Caco-2 (cell line): ENCODE measurements at regions not wholly inside any gene's neighbourhood (a gene's known extent, or its start where the extent isn't known, plus 50 kb on each side); places are given as distances from the start of the nearest gene placed in this dataset.

ENCODE experiments used
- BruUV-seq: library from RNA; stranded (reverse); fragments of 400-500 nt; replicated peaks from 2 replicates; lab custom pipeline; 2021; lab: Mats Ljungman, UMichigan
- CTCF ChIA-PET: fragments of 300-600 bp; sonication (Branson Sonifier 250); formaldehyde crosslinking; loops from one replicate; lab custom pipeline; 2022; ENCODE audit warnings: antibody characterized with exemption; lab: Charles Lee
- POLR2A ChIA-PET: fragments of 300-600 bp; sonication (Branson Sonifier 250); formaldehyde crosslinking; loops from one replicate; lab custom pipeline; 2022; ENCODE audit warnings: antibody characterized with exemption; lab: Charles Lee
- DNase-seq, 2 experiments: peaks; one replicate each; pipeline versions ENCODE4 v3.0.0 to v3.0.0-alpha.2; 2020 to 2022
- H3K27me3 ChIP-seq: replicated peaks from 2 replicates; pipeline ENCODE4 v1.6.0; 2011; ENCODE audit warnings: low read length; ENCODE audit not compliant: control insufficient read depth, insufficient read depth
- H3K36me3 ChIP-seq: 2 replicates; pipeline ENCODE4 v1.5.1; 2011; ENCODE audit warnings: low read length; ENCODE audit not compliant: control insufficient read depth, insufficient read depth
- H3K4me1 ChIP-seq: fragments of 250-450 bp; sonication (Bioruptor Pico); 2 replicates; pipeline ENCODE4 v1.5.1; 2020; ENCODE audit warnings: mild to moderate bottlenecking
- H3K4me3 ChIP-seq: 2 replicates; pipeline ENCODE4 v1.5.1; 2011; ENCODE audit warnings: low read depth, mild to moderate bottlenecking, control low read depth, low read length
- H3K9me3 ChIP-seq: fragments of 250-450 bp; sonication (Bioruptor Pico); 2 replicates; pipeline ENCODE4 v1.5.1; 2020; ENCODE audit warnings: mild to moderate bottlenecking, moderate library complexity
- H3K27ac Mint-ChIP-seq: one replicate; pipeline ENCODE4 v1.8.0; 2022; ENCODE audit warnings: mixed read lengths; ENCODE audit not compliant: unreplicated experiment
- H3K27me3 Mint-ChIP-seq: one replicate; pipeline ENCODE4 v1.8.0; 2022; ENCODE audit warnings: mixed read lengths; ENCODE audit not compliant: insufficient read depth, unreplicated experiment
- H3K36me3 Mint-ChIP-seq: one replicate; pipeline ENCODE4 v1.8.0; 2022; ENCODE audit warnings: mild to moderate bottlenecking, mixed read lengths; ENCODE audit not compliant: insufficient read depth, unreplicated experiment
- H3K4me1 Mint-ChIP-seq: one replicate; pipeline ENCODE4 v1.8.0; 2022; ENCODE audit warnings: low read depth, mixed read lengths; ENCODE audit not compliant: unreplicated experiment
- H3K4me3 Mint-ChIP-seq: one replicate; pipeline ENCODE4 v1.8.0; 2022; ENCODE audit warnings: mild to moderate bottlenecking, moderate library complexity, mixed read lengths; ENCODE audit not compliant: unreplicated experiment
- H3K9me3 Mint-ChIP-seq: one replicate; pipeline ENCODE4 v1.8.0; 2022; ENCODE audit warnings: mixed read lengths; ENCODE audit not compliant: unreplicated experiment
- intact Hi-C: fragments of 100-400 bp; cut with micrococcal nuclease; formaldehyde crosslinking; loops from one replicate; pipeline ENCODE4 v1.10.0; 2022; ENCODE audit not compliant: unreplicated experiment
- TF ChIP-seq, protein P1 (sequence below), 2 experiments: fragments of 200-600 bp in 1 of 2; IDR thresholded peaks; 1 replicate in 1 of 2; 2 replicates in 1 of 2; pipeline versions ENCODE4 v1.5.1 to v1.8.0; 2011 to 2022; ENCODE audit warnings: antibody characterized with exemption in 1 of 2, control low read depth in 1 of 2, inconsistent platforms in 1 of 2, low read depth in 1 of 2, low read length in 1 of 2, mild to moderate bottlenecking in 1 of 2, moderate library complexity in 1 of 2; ENCODE audit not compliant: insufficient read depth in 1 of 2, severe bottlenecking in 1 of 2, unreplicated experiment in 1 of 2

DNA sequence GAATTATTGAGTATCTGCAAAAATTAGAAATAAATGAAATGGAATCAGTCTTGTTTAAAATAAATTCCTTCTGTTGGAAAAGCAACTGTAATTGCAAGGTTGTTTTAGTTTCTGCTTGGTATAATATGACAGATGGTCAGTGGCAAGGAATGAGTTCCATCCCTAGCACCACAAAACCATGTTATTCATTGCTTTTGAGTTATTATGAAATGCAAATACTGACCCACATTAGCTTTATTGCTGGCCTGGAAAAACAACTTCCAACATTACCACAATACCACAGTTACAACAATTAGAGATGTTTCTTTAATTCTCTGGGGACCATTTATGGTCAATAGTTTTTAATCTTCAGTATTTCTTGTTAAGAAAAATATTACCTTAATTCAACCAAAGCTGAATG lies 194.4 kb downstream of the TMA16 start:
- Mint-ChIP-seq H3K9me3 (no peaks in the 10 kb centered on the region), H3K4me1 (no peaks in the 10 kb centered on the region), H3K4me3 (no peak overlapping the region), H3K27ac (no peak overlapping the region), H3K36me3 (no peaks in the 10 kb centered on the region), H3K27me3 (peaks cover 3% of the 10 kb centered on the region)
- no peak for DNase-seq
- ChIA-PET POLR2A (no interaction called here), CTCF (no interaction called here)
- intact Hi-C loops = no loop called here
- TF ChIP-seq, protein P1, sequence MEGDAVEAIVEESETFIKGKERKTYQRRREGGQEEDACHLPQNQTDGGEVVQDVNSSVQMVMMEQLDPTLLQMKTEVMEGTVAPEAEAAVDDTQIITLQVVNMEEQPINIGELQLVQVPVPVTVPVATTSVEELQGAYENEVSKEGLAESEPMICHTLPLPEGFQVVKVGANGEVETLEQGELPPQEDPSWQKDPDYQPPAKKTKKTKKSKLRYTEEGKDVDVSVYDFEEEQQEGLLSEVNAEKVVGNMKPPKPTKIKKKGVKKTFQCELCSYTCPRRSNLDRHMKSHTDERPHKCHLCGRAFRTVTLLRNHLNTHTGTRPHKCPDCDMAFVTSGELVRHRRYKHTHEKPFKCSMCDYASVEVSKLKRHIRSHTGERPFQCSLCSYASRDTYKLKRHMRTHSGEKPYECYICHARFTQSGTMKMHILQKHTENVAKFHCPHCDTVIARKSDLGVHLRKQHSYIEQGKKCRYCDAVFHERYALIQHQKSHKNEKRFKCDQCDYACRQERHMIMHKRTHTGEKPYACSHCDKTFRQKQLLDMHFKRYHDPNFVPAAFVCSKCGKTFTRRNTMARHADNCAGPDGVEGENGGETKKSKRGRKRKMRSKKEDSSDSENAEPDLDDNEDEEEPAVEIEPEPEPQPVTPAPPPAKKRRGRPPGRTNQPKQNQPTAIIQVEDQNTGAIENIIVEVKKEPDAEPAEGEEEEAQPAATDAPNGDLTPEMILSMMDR (IDR thresholded peaks at IDR 0.05; ENCODE audit: insufficient read depth in 1 of 2, low read depth in 1 of 2, low read length in 1 of 2, severe bottlenecking in 1 of 2, unreplicated experiment in 1 of 2) = no peak
- Histone ChIP-seq H3K4me1 (0 out of 2 replicates have a peak, but pooled peaks cover 3% of the 10 kb centered on the region), H3K4me3 (no peak overlapping the region), H3K27me3 (no peaks in the 10 kb centered on the region), H3K36me3 (no peaks in the 10 kb centered on the region), H3K9me3 (no peaks in the 10 kb centered on the region)
- no TSS peak for BruUV-seq

DNA sequence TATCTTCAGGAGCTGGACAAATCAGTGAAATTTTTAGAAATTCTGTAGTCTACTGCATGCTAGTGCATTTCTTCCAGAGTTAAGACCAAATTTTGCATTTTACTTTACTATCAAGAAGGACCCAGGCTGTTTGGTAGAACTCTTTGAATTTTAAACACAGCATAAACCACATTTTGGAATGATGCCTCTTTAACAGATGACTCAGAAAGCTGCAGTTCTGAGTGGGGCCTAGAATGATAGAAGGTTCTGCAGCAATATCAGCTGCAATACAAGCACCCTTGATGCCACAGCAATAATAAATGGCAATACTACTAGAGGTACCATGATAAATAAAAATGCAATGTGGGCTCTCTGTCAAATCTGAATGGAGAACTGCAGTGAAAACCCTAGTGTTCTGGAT lies 198.7 kb downstream of the TMA16 start:
- TF ChIP-seq, protein P1 (IDR thresholded peaks at IDR 0.05; ENCODE audit: insufficient read depth in 1 of 2, low read depth in 1 of 2, low read length in 1 of 2, severe bottlenecking in 1 of 2, unreplicated experiment in 1 of 2) = no peak
- DNase-seq = no peak
- no peaks in the 10 kb centered on the region for H3K36me3 Mint-ChIP-seq
- no peak overlapping the region for H3K4me3 ChIP-seq
- ChIA-PET POLR2A (no interaction called here), CTCF (no interaction called here)
- no TSS peak for BruUV-seq
- no peaks in the 10 kb centered on the region for H3K27me3 Mint-ChIP-seq
- no peaks in the 10 kb centered on the region for H3K9me3 Mint-ChIP-seq
- H3K4me1 ChIP-seq = 0 out of 2 replicates have a peak, but pooled peaks cover 3% of the 10 kb centered on the region
- H3K27me3 ChIP-seq = no peaks in the 10 kb centered on the region
- no peak overlapping the region for H3K4me3 Mint-ChIP-seq
- H3K27ac Mint-ChIP-seq = no peak overlapping the region
- no peaks in the 10 kb centered on the region for H3K4me1 Mint-ChIP-seq
- no peaks in the 10 kb centered on the region for H3K9me3 ChIP-seq
- intact Hi-C loops = no loop called here
- no peaks in the 10 kb centered on the region for H3K36me3 ChIP-seq

DNA sequence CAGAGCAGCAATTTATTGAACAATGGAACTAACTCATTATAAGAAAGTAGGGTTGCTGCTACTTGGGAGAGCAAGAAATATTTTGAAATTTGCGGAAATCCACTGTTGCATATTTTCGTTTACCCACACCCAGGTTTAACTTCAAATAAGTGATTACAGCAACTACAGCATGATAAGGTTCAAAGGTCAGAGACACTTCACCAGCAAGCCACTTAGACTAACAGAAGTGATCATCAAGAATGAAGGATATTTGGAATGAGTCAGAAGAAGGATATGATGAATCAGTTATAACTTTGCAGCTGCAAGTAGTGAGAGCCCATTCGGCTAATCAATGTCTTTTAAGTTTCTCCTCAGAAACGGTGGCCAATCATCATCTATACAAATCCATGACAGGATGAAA lies 199.3 kb downstream of the TMA16 start:
- H3K27ac Mint-ChIP-seq = no peak overlapping the region
- no peak for DNase-seq
- H3K4me3 Mint-ChIP-seq = no peak overlapping the region
- no peak overlapping the region for H3K4me3 ChIP-seq
- no peaks in the 10 kb centered on the region for H3K4me1 Mint-ChIP-seq
- H3K4me1 ChIP-seq = 0 out of 2 replicates have a peak, but pooled peaks cover 3% of the 10 kb centered on the region
- no peaks in the 10 kb centered on the region for H3K36me3 Mint-ChIP-seq
- CTCF ChIA-PET = no interaction called here
- no TSS peak for BruUV-seq
- no peaks in the 10 kb centered on the region for H3K9me3 Mint-ChIP-seq
- POLR2A ChIA-PET = no interaction called here
- no peaks in the 10 kb centered on the region for H3K9me3 ChIP-seq
- no peaks in the 10 kb centered on the region for H3K36me3 ChIP-seq
- H3K27me3 Mint-ChIP-seq = no peaks in the 10 kb centered on the region
- TF ChIP-seq, protein P1 (IDR thresholded peaks at IDR 0.05; ENCODE audit: insufficient read depth in 1 of 2, low read depth in 1 of 2, low read length in 1 of 2, severe bottlenecking in 1 of 2, unreplicated experiment in 1 of 2) = no peak
- no peaks in the 10 kb centered on the region for H3K27me3 ChIP-seq
- intact Hi-C loops = no loop called here
